ENCODE measurements at regions not wholly inside any gene's neighbourhood (a gene's known extent, or its start where the extent isn't known, plus 50 kb on each side); places are given as distances from the start of the nearest gene placed in this dataset.

- TF ChIP-seq CTCF (IDR thresholded peaks at IDR 0.05) = no peak
- no peak for TF ChIP-seq POLR2A (IDR thresholded peaks at IDR 0.05)
Measured at GRCh38 chr13:68428292-68428691, 1198.2 kb upstream of the PCDH9 start.

Data from heart left ventricle (tissue), 13 donors.